Kidney (tissue), 13 donors: ENCODE measurements at regions not wholly inside any gene's neighbourhood (a gene's known extent, or its start where the extent isn't known, plus 50 kb on each side); places are given as distances from the start of the nearest gene placed in this dataset.

Experiments used
- DNase-seq, 5 donors: peaks; one replicate each; pipeline ENCODE4 v3.0.0-alpha.2; 2013 to 2020
- FAIRE-seq: peaks from 2 replicates; lab custom pipeline; 2012; peaks lifted over from hg19 to GRCh38; lab: Jason Lieb, UNC
- H3K27ac ChIP-seq, 2 donors: one replicate each; pipeline ENCODE4 v1.7.0; 2013; ENCODE audit warnings: low read depth in 2 of 2, low read length in 2 of 2, inconsistent platforms in 1 of 2
- H3K27me3 ChIP-seq: one replicate; pipeline ENCODE4 v1.7.1; 2013; ENCODE audit warnings: low read length, inconsistent platforms; ENCODE audit not compliant: control insufficient read depth, insufficient read depth
- H3K36me3 ChIP-seq, 3 donors: one replicate each; pipeline versions ENCODE4 v1.7.0 to v1.7.1; 2013; ENCODE audit warnings: low read length in 3 of 3, control low read depth in 1 of 3, inconsistent platforms in 1 of 3; ENCODE audit not compliant: insufficient read depth in 3 of 3, control insufficient read depth in 2 of 3
- H3K4me1 ChIP-seq, 3 donors: one replicate each; pipeline versions ENCODE4 v1.7.0 to v1.7.1; 2013; ENCODE audit warnings: low read length in 3 of 3, inconsistent platforms in 1 of 3, low read depth in 1 of 3; ENCODE audit not compliant: control insufficient read depth in 2 of 3, insufficient read depth in 2 of 3
- H3K4me3 ChIP-seq, 3 donors: one replicate each; pipeline versions ENCODE4 v1.7.0 to v1.8.1; 2013; ENCODE audit warnings: low read length in 3 of 3, control low read depth in 1 of 3, inconsistent platforms in 1 of 3
- H3K9ac ChIP-seq, 3 donors: one replicate each; pipeline versions ENCODE4 v1.7.0 to v1.7.1; 2013; ENCODE audit warnings: low read length in 3 of 3, control low read depth in 1 of 3, inconsistent platforms in 1 of 3
- H3K9me3 ChIP-seq, 3 donors: one replicate each; pipeline versions ENCODE4 v1.7.0 to v1.7.1; 2013; ENCODE audit warnings: low read length in 3 of 3, control low read depth in 1 of 3, inconsistent platforms in 1 of 3; ENCODE audit not compliant: control insufficient read depth in 2 of 3, insufficient read depth in 1 of 3
- intact Hi-C: fragments of 100-400 bp; cut with DNase I; formaldehyde crosslinking; loops from one replicate; pipeline ENCODE4 v1.11.1; 2022
- TF ChIP-seq, protein P1 (sequence below): IDR thresholded peaks from 3 replicates; pipeline ENCODE4 v1.5.1; 2012; ENCODE audit warnings: mild to moderate bottlenecking, moderate library complexity, borderline replicate concordance; ENCODE audit not compliant: insufficient read depth; ENCODE audit errors: extremely low read depth
- donor health status: control.
- donor health status: control.
- donor health status: control.
- donor health status: control.
- donor health status: control.
- donor health status: DM: yes; HTN: yes; CAD: no.
- donor health status: Normal renal cell carcinoma (clear cell type).

DNA sequence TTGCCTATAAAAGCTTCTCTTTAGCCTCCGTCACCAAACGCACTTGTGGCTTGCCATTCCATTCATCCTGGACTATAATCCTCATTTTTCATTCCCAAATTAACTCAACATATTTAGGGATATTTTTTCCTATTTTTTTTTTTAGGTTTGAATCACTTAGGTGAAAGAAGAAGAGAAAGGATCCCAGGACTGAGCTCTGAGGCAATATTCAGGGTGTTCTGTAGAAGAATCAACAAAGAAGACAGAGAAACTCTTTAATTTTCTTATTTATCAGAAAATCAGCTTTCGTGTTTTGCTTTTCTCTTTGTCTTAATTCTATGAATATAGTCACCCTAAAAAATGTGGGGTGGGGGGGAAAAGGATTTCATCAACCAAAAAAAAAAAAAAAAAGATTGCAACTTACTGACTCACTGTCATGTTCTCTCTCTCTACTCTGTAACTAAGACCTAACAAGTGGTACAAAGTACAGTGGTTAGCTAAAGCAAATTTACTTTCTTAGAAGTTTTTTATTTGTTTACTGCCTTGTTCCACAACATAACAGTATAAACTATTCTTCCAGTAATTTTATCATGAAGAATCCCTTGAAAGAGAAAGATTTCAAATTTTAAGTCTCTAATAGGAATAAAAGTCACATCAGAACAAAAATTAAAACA is 272.0 kb downstream of the DHX15 start:
- H3K9me3 ChIP-seq = no peaks in the 10 kb centered on the region
- H3K27me3 ChIP-seq = no peaks in the 10 kb centered on the region
- TF ChIP-seq, protein P1, sequence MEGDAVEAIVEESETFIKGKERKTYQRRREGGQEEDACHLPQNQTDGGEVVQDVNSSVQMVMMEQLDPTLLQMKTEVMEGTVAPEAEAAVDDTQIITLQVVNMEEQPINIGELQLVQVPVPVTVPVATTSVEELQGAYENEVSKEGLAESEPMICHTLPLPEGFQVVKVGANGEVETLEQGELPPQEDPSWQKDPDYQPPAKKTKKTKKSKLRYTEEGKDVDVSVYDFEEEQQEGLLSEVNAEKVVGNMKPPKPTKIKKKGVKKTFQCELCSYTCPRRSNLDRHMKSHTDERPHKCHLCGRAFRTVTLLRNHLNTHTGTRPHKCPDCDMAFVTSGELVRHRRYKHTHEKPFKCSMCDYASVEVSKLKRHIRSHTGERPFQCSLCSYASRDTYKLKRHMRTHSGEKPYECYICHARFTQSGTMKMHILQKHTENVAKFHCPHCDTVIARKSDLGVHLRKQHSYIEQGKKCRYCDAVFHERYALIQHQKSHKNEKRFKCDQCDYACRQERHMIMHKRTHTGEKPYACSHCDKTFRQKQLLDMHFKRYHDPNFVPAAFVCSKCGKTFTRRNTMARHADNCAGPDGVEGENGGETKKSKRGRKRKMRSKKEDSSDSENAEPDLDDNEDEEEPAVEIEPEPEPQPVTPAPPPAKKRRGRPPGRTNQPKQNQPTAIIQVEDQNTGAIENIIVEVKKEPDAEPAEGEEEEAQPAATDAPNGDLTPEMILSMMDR = no peak
- no peak overlapping the region for H3K27ac ChIP-seq
- intact Hi-C loops = no loop called here
- FAIRE-seq = no peak
- H3K4me1 ChIP-seq = no peaks in the 10 kb centered on the region
- no peak overlapping the region for H3K4me3 ChIP-seq
- no peaks in the 10 kb centered on the region for H3K36me3 ChIP-seq
- DNase-seq = no peak
- no peak overlapping the region for H3K9ac ChIP-seq

DNA sequence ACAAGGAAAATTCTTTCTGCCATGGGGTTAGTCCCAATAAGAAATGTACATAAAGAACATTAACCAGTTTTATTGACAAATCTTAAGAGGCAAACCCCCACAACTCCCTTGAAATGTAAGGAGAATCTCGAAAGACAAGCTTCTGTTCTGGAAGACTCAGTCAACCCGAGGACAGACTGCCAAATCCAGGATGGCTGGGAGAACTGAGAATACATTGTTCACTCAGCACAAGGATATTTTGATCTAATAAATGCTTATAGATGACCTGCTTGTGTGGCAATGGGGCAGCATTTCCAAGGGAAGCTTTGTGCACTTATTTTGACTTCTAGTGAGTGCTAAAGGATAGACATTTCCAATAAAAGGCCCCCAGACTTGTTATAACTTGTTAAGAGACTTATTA is 280.4 kb downstream of the DHX15 start:
- no peaks in the 10 kb centered on the region for H3K36me3 ChIP-seq
- H3K9me3 ChIP-seq = no peaks in the 10 kb centered on the region
- no peak overlapping the region for H3K4me3 ChIP-seq
- H3K27ac ChIP-seq = no peak overlapping the region
- no peak overlapping the region for H3K9ac ChIP-seq
- no peak for DNase-seq
- FAIRE-seq = no peak
- intact Hi-C loops = no loop called here
- no peaks in the 10 kb centered on the region for H3K4me1 ChIP-seq
- no peaks in the 10 kb centered on the region for H3K27me3 ChIP-seq
- TF ChIP-seq, protein P1 = no peak

- TF ChIP-seq, protein P1 = no peak
- Histone ChIP-seq H3K27ac (no peak overlapping the region), H3K36me3 (no peaks in the 10 kb centered on the region), H3K9ac (no peak overlapping the region), H3K4me1 (no peaks in the 10 kb centered on the region), H3K4me3 (no peak overlapping the region), H3K27me3 (no peaks in the 10 kb centered on the region), H3K9me3 (no peaks in the 10 kb centered on the region)
- FAIRE-seq = no peak
- intact Hi-C loops = no loop called here
- no peak for DNase-seq
Observed at GRCh38 chr4:24298911-24299310, 285.4 kb downstream of the DHX15 start.

DNA sequence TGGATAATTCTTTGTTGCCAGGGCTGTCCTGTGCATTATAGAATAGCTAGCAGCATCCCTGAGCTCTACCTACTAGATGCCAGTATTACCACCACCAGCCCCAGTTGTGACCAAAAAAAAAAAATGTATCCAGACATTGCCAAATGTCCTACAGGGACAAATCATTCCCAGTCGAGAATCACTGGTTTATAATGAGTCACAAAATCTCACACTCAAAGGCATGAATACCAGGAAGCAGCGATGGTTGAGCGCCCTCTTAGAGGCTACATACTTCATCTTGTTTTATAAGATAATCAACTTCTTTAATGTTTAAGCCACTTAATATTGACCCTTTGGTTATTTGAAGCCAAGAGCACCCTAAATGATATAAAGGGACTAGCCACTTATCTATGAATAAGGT is 297.3 kb downstream of the DHX15 start:
- Histone ChIP-seq H3K9ac (no peak overlapping the region), H3K27me3 (no peaks in the 10 kb centered on the region), H3K9me3 (no peaks in the 10 kb centered on the region), H3K4me3 (no peak overlapping the region), H3K36me3 (no peaks in the 10 kb centered on the region), H3K27ac (no peak overlapping the region), H3K4me1 (no peaks in the 10 kb centered on the region)
- TF ChIP-seq, protein P1 = no peak
- intact Hi-C loops = no loop called here
- FAIRE-seq = no peak
- DNase-seq = no peak
